Stimulated activated naive CD8-positive, alpha-beta T cell treated with anti-CD3 and anti-CD28 coated beads, Interleukin-15, Interleukin-2, amounts not matched to agents 100 U/mL and 50 U/mL, for 24 hours (primary cell): ENCODE measurements at regions not wholly inside any gene's neighbourhood (a gene's known extent, or its start where the extent isn't known, plus 50 kb on each side); places are given as distances from the start of the nearest gene placed in this dataset.

Experiments used
- ATAC-seq: fragments of 150-1000 bp; cut with Tn5 transposase; one replicate; pipeline ENCODE4 v1.10.0; 2021
- DNase-seq: peaks from one replicate; pipeline ENCODE4 v3.0.0; 2021

DNA sequence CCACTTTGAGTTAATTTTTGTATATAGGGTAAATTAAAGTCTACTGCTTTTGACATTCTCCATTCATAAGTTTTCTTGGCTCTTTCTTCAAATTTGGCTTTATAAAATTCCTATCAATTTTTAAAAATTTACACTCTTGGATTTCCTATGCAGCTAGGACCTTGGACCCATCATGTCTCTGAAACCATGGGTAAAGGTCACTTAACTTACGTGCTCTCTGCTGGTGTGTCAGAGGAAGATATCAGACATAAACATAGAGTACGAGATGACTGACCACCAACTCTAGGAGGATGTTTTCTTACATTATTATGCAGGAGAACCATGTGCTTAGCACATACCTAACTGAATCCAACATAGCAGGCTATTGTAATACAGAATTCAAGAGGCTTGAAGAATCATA, 62.5 kb upstream of the C1GALT1C1 start:
- no peak for DNase-seq
- ATAC-seq = no peak

DNA sequence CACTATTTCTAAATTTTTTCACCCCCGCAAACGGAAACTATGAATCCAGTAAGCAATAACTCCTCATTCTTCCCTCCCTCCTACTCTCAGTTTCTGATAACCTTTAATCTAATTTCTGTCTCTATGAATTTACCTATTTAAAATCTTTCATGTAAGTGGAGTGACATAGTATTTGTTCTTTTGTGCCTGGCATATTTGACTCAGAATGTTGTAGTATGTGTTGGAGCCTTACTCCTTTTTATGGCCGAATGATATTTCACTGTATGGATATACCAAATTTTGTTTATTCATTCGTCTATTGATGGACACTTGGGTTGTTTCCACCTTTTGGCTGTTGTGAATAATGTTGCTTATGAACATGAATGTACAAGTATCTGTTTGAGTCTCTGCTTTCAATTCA, 61.1 kb upstream of the C1GALT1C1 start:
- DNase-seq = no peak
- no peak for ATAC-seq

GRCh38 chrX:120690344-120690743, 60.5 kb upstream of the C1GALT1C1 start:
- no peak for ATAC-seq
- DNase-seq = no peak

DNA sequence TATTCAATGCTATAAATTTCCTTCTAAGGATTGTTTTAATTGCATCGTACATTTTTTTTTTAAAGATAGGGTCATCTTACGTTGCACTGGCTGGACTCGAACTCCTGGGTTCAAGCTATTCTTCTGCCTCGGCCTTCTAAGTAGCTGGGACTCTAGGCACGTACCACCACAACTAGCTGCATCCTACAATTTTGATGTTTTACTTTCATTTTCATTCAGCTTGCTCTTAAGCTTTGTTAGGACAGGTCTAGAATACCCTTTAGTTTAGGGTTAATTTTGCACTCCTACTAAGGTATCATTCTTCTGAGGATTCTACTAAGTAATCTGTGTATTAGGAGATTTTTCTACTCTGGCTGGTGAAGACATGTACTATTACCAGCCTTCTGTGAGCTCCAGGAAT, 50.2 kb upstream of the C1GALT1C1 start:
- ATAC-seq (no peak), DNase-seq (no peak)
